ENCODE measurements at regions not wholly inside any gene's neighbourhood (a gene's known extent, or its start where the extent isn't known, plus 50 kb on each side); places are given as distances from the start of the nearest gene placed in this dataset.

DNA sequence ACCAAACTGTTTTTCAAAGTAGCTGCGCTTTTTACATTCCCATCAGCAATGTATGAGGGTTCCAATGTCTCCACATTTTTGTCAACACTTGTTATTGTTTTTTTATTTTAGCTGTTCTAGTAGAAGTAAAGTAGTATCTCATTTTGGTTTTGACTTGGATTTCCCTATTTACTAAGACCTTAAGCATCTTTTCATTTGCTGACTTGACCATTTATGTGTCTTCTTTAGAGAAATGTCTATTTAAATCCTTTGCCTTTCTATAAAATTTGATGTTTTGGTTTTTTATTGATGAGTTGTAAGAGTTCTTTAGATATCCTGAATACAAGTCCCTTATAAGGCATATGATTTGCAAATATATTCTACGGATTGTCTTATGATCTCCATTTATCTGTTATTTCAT is 110.6 kb downstream of the CD164 start:
- Histone ChIP-seq H3K27me3 (ENCODE audit: insufficient read depth, poor library complexity, severe bottlenecking) (no peaks in the 10 kb centered on the region), H3K27ac (ENCODE audit: poor library complexity, severe bottlenecking) (no peak overlapping the region), H3K4me3 (ENCODE audit: severe bottlenecking) (no peak overlapping the region), H3K36me3 (ENCODE audit: low read depth) (no peaks in the 10 kb centered on the region), H3K4me1 (ENCODE audit: insufficient read depth, poor library complexity, severe bottlenecking) (no peaks in the 10 kb centered on the region), H3K9me3 (ENCODE audit: severe bottlenecking) (no peaks in the 10 kb centered on the region)
- no peak for DNase-seq (ENCODE audit: low spot score)
- ATAC-seq (ENCODE audit: low read depth) = no peak
- TF ChIP-seq, protein P1, sequence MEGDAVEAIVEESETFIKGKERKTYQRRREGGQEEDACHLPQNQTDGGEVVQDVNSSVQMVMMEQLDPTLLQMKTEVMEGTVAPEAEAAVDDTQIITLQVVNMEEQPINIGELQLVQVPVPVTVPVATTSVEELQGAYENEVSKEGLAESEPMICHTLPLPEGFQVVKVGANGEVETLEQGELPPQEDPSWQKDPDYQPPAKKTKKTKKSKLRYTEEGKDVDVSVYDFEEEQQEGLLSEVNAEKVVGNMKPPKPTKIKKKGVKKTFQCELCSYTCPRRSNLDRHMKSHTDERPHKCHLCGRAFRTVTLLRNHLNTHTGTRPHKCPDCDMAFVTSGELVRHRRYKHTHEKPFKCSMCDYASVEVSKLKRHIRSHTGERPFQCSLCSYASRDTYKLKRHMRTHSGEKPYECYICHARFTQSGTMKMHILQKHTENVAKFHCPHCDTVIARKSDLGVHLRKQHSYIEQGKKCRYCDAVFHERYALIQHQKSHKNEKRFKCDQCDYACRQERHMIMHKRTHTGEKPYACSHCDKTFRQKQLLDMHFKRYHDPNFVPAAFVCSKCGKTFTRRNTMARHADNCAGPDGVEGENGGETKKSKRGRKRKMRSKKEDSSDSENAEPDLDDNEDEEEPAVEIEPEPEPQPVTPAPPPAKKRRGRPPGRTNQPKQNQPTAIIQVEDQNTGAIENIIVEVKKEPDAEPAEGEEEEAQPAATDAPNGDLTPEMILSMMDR (IDR thresholded peaks at IDR 0.05; ENCODE audit: poor library complexity, severe bottlenecking) = no peak

DNA sequence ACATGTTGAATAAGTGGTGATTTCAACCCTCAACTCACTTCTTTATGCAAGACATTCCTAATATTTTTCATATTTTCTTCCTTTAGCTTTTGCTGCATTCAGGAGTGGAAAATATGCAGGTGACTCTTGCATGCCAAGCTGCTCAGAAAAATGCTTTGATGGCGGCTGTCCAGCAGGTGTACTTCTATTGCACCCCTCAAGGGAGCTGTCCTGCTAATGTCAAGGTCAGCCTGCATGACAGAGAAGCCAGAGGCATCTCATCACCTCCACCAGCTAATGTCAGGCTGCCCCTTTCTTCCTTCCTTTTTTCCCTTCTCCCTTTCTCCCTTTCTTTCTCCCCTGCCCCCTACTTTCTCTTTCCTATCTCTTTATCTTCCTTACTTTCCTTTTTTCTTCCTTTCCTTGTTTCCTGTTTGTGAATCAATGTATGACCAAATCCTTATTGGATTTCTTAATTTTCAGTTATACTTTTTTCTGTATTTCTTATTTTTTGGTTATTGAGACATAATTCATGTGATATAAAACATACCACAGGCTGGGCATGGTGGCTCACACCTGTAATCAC is 112.2 kb downstream of the CD164 start:
- no peak for DNase-seq (ENCODE audit: low spot score)
- ATAC-seq (ENCODE audit: low read depth) = no peak
- H3K4me1 ChIP-seq (ENCODE audit: insufficient read depth, poor library complexity, severe bottlenecking) = no peaks in the 10 kb centered on the region
- no peak overlapping the region for H3K27ac ChIP-seq (ENCODE audit: poor library complexity, severe bottlenecking)
- H3K4me3 ChIP-seq (ENCODE audit: severe bottlenecking) = no peak overlapping the region
- H3K9me3 ChIP-seq (ENCODE audit: severe bottlenecking) = no peaks in the 10 kb centered on the region
- no peaks in the 10 kb centered on the region for H3K27me3 ChIP-seq (ENCODE audit: insufficient read depth, poor library complexity, severe bottlenecking)
- no peaks in the 10 kb centered on the region for H3K36me3 ChIP-seq (ENCODE audit: low read depth)
- TF ChIP-seq, protein P1 (IDR thresholded peaks at IDR 0.05; ENCODE audit: poor library complexity, severe bottlenecking) = no peak

DNA sequence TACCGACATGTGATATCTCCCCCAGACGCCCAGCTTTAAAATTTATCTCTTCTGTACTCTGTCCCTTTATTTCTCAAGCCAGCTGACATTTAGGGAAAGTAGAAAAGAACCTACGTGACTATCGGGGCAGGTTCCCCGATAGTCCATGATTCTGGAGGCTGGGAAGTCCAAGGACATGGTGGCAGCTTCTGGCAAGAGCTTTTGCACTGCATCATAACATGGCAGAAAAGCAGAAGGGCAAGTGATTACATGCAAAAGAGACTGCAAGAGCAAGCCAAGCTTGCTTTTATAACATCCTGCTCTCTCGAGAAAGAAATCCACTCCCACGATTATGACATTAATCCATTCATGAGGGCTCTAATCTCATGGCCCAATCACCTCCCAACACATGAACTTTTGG is 113.2 kb downstream of the CD164 start:
- Histone ChIP-seq H3K27ac (ENCODE audit: poor library complexity, severe bottlenecking) (no peak overlapping the region), H3K36me3 (ENCODE audit: low read depth) (no peaks in the 10 kb centered on the region), H3K4me1 (ENCODE audit: insufficient read depth, poor library complexity, severe bottlenecking) (no peaks in the 10 kb centered on the region), H3K9me3 (ENCODE audit: severe bottlenecking) (no peaks in the 10 kb centered on the region), H3K27me3 (ENCODE audit: insufficient read depth, poor library complexity, severe bottlenecking) (no peaks in the 10 kb centered on the region), H3K4me3 (ENCODE audit: severe bottlenecking) (no peak overlapping the region)
- no peak for ATAC-seq (ENCODE audit: low read depth)
- DNase-seq (ENCODE audit: low spot score) = no peak
- TF ChIP-seq, protein P1 (IDR thresholded peaks at IDR 0.05; ENCODE audit: poor library complexity, severe bottlenecking) = no peak

DNA sequence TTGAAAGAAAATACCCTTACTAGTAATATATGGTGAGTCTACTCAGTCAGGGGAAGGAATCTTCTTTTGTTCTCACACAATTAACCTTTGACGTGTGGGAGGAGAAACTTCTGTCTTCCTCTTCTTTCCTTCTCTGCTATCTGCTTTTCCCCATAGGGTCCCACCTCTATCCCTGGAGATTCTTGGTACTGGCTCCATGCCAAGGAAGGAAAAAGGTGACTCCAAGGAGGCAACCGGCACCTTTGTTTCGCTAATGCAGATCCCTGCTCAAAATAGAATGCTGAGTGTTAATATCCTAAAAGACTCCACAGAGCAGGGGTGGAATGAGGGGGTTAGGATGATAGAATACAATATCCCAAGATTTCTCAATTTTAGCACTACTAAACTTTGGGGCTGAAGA is 116.7 kb downstream of the CD164 start:
- TF ChIP-seq, protein P1 (IDR thresholded peaks at IDR 0.05; ENCODE audit: poor library complexity, severe bottlenecking) = no peak
- no peak for ATAC-seq (ENCODE audit: low read depth)
- no peak for DNase-seq (ENCODE audit: low spot score)

DNA sequence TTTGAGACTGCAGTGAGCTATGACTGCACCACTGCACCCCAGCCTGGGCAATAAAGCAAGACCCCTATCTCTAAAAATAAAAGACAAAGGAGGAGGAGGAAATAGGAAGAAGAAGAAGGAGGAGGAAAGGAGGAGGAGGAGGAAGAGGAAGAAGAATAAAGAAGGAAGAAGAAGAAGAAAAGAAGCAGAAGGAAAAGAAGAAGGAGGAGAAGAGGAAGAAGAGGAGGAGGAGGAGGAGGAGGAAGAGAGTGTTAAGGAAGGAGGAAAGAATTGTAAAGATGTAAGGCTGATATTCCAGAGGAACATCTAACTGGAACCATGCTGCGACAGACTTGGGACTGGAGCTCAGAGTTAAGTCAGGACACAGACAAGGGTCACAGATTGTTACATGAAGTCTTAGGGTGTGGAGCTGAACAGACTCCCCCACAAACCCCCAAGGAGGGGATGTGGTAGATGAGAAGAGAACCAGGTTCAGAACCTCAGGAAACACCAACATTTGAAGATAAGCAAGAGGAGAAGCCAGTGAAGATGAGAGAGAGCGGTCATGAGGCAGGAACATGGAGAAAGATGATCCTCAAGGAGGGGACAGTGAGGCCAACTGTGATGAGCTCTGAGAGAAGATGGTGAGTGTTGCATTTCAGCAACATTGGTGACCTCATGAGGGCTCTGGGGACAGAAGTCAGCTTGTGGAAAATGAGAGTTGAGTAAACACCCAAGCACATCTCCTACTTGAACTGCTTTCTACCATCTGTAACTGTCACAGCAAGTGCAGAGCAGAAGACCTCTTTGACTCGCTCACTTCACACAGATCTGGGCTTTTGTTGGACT is 118.2 kb downstream of the CD164 start:
- no peaks in the 10 kb centered on the region for H3K27me3 ChIP-seq (ENCODE audit: insufficient read depth, poor library complexity, severe bottlenecking)
- DNase-seq (ENCODE audit: low spot score) (no peak), ATAC-seq (ENCODE audit: low read depth) (no peak)
- TF ChIP-seq, protein P1 (IDR thresholded peaks at IDR 0.05; ENCODE audit: poor library complexity, severe bottlenecking) = no peak
- H3K4me1 ChIP-seq (ENCODE audit: insufficient read depth, poor library complexity, severe bottlenecking) = peaks cover 8% of the 10 kb centered on the region
- H3K27ac ChIP-seq (ENCODE audit: poor library complexity, severe bottlenecking) = no peak overlapping the region
- H3K36me3 ChIP-seq (ENCODE audit: low read depth) = no peaks in the 10 kb centered on the region
- no peaks in the 10 kb centered on the region for H3K9me3 ChIP-seq (ENCODE audit: severe bottlenecking)
- no peak overlapping the region for H3K4me3 ChIP-seq (ENCODE audit: severe bottlenecking)

More for the DNA sequence above, 116.7 kb downstream of the CD164 start:
- H3K27me3 ChIP-seq (ENCODE audit: insufficient read depth, poor library complexity, severe bottlenecking) = no peaks in the 10 kb centered on the region
- H3K9me3 ChIP-seq (ENCODE audit: severe bottlenecking) = no peaks in the 10 kb centered on the region
- H3K36me3 ChIP-seq (ENCODE audit: low read depth) = no peaks in the 10 kb centered on the region
- peaks cover under 1% of the 10 kb centered on the region for H3K4me1 ChIP-seq (ENCODE audit: insufficient read depth, poor library complexity, severe bottlenecking)
- H3K27ac ChIP-seq (ENCODE audit: poor library complexity, severe bottlenecking) = no peak overlapping the region
- H3K4me3 ChIP-seq (ENCODE audit: severe bottlenecking) = no peak overlapping the region

Data from RWPE2 (cell line).